ENCODE measurements at regions not wholly inside any gene's neighbourhood (a gene's known extent, or its start where the extent isn't known, plus 50 kb on each side); places are given as distances from the start of the nearest gene placed in this dataset.
"Not testable (repeated sequence)": the region's sequence is repeated elsewhere in the genome, so short reads cannot be mapped to it uniquely, and the experiment has no call there.

DNA sequence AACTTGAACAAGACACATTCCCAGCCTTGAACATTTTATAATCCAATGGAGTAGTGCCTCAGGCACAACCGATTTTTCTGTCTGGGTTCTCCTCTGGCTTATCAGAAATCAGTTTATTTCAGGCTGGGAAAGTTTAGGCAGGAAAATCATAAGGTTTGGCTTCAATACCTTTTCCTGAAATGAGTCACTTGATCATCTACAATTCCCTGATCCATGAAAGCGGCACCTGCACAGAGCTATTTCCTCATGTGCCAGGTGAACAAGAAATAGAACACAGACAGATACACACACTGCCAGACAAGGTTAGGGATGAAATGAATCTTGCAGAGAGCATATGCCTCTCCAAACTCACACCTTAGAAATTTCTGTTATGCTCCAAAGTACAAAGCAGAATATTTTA is 106.7 kb upstream of the OR9G4 start:
- DNase-seq, result no peak

DNA sequence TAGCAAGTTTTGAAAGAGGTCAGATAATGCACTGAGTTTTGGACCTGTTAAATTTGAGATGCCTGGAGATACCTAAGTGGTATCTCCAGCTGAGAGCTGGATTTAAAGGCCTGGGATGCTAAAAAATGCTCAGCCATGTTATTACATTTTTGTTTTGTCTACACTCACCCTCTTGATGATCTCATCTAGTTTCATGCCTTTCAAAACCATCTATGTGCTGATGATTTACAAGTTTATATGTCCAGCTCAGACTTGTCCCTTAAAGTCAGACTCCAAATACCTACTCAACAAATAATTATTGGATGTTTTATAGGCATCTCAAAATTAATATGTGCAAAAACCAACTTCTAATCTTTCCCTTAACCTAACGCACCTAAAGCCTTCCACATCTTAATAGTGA is 103.6 kb upstream of the OR9G4 start:
- DNase-seq, result no peak

DNA sequence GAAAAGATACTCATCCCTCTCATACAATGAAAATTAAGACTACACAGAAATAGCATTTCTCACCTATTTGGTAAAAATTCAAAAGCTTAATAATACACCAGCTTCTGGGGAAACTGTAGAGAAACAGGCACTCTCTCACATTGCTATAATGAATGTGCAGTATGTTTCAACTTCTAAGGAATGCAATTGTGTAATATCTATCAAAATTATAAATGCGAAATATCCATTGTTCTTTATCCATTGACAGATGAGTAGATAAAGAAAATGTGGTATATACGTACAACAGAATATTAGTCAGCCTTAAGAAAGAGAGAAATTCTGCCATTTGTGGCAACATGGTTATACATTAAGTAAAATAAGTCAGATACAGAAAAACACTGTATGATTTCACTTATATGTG is 101.4 kb upstream of the OR9G4 start:
- DNase-seq, result no peak

DNA sequence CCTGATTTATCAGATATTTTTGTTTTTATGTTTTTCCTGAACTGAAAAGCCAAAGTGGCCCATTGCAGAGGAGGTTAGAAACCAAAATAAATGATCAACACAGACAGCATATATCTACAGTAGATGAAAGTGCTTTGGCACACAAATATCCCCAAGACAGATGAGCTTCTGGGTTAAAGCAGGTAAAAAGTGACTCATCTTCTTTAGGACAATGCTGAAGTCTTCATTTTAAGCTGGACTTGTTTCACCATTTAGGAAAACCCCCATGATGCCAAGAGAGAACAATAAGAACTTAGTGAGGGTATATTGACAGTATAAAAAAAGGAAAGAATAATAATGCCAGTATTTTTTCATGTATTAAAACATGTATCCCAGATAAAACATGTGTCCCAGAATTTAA is 100.8 kb upstream of the OR9G4 start:
- DNase-seq, result no peak

DNA sequence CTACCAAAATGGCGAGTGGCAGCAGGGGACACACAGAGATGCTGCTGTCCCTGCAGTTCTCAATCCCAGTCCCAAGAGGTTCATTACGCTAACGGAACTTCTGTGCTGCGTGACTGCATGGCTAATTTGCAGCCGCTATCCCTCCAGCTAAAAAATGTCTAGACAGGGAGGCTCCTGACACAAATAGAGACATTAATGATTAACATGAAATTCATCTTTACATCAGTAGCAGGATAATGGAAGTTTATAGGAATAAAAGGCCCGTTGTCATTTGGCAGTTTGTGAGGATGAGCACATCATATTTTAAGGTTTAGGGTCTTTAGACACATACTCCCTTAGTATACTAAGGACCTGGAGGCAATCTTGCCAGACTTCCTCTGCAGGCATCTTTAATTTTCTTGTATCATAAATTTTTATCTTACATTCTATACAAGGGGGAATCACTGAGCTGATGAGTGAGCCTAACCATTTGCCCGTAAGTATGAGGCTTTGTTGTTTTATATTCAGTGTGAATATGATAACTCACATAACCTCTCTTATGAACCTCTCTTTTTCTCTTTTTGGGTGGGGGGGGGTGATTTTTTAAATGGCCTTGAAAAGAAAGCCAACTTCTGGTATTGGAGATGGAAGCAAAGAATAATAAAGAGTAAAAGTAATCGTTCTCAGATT is 99.8 kb upstream of the OR9G4 start:
- DNase-seq, result no peak

DNA sequence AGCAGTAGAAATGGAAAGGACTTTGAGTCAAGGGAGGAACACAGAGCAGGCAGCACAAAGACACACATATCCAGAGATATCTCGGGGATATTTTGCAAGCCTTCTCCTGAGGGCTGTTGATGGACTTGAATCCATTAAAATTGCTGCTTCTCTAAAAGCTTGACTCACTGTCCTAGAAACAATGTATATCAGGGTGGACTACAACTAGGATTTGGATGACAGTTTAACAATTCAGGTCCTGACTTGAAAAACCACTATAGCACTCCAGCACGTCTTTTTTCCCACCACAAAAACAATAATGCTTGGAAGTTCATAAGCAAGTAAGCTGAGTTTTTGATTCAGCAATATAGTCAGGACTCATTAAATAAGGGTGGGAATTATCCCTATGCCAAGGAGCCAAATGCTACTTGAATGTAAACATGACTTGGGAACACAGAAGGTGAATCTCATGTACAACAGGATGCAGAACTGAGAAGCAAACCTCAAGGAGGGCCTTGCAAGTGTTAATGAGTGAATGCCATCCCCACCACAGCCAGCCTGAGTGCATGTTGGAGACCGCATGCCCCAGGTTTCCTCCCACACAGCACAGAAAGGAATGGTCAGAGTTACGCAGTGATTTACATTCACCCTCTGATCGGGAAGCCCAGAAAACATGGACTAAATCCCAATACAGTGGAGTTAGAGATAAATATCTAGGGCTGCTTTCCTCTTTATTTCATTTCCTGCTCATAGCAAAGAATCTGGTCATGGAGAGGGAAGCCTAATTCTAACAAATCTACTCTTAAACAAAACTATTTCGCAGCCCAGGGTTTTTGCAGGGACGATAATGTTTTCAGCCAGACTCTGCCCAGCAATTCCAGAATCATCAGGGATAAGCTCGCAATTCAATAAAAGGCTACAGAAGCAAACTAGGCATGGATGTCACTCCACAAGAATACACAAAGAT is 98.4 kb upstream of the OR9G4 start:
- DNase-seq, result no peak

DNA sequence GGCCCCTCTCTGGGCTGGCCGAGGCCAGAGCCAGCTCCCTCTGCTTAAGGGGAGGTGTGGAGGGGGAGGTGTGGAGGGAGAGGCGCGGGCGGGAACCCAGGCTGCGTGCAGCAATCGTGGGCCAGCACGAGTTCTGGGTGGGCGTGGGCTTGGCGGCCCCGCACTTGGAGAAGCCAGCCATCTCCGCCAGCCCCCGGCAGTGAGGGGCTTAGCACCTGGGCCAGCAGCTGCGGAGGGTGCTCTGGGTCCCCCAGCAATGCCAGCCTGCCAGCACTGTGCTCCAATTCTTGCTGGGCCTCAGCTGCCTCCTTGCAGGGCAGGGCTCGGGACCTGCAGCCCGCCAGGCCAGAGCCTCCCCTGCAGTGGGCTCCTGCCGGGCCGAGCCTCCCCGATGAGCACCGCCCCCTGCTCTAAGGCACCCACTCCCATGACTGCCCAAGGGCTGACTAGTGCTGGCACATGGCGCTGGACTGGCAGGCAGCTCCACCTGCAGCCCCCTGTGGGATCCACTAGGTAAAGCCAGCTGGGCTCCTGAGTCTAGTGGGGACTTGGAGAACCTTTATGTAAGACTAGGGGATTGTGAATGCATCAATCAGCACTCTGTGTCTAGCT is 96.7 kb upstream of the OR9G4 start:
- DNase-seq, result no peak

DNA sequence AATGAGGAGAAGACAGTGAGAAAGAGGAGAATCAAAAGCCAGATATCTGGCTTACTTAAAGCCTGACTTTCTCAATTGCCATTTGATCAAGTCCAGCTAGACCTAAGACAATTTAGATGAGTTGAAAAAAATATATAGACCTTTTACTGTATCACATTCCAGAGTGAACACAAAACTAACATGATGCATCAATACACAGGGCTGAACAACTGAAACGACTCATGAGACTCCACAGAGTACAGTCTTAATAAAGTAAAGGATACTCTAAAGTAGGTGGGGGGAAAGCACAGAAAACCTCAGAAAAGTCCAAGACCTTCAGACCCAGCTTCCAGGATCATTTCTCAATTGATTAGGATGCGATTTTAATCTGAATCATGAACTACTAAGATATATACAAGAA is 95.3 kb upstream of the OR9G4 start:
- no peak for DNase-seq

DNA sequence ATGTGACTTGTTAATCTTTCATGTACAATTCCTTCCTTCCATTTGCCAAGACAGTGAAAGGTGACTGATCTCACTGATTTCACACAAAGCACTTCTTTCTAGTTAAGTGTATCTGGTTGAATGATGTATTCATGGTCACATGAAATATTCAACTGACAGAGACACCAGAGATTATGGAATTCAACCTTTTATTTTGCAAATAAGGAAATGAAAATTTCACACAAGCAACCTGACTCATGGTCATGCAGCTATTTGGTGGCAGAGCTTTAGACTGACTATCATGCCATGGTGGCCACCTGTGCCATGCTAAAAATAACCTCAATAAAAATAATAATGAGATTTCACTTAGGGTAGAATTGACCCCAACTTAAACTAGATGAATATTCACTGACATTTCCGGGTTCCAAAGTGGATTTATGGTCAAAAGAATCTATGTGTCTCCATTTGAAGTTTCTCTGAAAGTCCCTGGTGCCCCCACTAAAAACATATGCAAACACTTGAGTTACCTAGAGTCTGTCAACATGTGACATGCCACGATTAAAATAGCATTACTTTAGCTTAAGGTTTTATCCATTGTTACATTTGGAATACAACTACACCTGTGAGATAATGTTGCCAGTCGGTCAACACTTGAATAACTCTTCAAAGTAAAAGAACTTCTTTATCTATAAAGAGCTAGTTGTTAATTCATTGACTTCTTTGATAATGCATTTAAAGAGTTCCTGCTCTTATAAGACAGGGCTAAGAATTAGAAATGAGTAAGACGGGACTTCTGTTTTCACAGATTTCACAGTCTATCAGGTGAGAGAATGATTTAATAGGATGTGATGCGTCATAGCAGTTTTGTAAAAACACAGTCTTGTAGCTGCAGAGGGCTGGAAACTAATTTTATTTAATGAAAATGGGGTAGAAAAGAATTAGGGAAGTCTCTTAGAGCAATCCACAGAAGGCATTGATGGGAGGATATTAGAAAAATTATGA is 94.6 kb upstream of the OR9G4 start:
- no peak for DNase-seq

DNA sequence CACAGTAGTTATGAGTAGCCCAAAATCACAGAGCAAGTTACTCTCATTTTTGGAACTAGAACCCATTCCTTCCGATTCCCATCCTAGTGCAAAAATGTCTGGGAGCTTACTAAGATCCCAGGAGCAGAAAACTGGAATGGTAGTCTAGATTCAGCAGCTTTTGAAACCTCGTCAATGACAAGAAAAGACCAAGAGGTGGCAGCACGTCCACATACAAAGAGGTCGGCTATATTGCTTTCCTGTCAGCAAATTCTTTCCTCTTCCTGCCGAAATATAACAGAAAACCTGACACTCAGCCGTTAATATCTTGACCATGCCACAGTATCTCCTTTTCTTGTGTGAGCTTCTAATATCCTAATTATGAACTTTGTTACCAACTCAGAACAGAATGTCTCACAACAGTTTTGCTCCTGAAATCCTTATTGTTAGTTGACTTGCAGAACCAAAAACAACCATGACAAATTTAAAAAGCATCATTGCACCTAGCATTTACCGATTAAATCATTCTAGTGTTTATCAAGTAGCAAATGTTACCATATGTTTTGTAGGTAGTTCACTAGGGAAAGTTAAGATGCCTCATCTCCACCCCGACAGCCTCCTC is 92.8 kb upstream of the OR9G4 start:
- peak; percentile 37 for DNase-seq

DNA sequence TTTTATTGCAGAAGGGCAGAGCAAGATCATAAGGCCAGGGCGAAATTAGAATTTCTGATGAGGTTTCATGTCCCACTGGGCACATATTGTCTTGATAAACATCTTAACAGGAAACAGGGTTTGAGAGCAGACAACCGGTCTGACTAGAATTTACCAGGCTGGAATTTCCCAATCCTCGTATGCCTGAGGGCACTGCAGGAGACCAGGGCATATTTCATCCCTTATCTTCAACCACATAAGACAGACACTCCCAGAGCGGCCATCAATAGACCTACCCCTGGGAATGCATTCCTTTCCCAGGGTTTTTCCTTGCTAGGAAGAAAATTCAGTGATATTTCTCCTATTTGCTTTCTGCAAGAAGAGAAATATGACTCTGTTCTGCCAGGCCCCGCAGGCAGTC is 78.9 kb upstream of the OR9G4 start:
- DNase-seq, result not testable (repeated sequence)

DNA sequence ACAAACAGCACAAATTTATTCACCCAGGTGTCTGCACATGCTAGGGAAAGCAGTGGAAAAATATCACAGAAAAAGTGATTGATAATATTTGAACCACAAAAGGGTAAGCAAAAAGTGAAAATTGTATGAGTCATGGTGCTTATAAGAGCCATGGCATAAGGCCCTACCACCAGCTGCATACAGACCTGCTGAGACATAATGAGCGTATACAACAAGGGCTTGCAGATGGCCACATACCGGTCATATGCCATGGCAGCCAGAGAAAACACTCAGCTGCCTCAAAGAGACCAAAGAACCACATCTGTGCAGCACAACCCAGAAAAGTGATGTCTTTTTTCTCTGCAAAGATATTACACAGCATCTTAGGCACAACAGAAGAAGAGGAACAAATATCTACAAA is 71.4 kb upstream of the OR9G4 start:
- DNase-seq, result no peak

DNA sequence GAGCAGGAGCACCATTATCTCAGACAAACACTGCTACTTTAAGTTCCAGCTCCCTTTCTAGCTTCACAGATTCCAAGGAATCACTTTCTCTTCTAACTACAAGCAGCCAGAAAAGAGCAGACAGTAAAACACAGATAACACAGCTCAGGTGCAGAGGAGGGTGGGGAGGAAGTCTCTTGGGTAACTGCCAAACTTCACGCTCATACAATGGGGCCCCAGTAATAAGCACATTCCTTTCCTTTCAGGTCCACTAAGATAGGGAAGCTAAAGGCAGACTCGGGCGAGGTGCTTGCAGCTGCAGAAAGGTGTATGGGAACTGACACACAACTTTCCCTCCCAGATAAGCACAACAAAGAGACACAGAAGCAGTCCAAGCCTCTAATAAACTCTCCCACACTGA is 69.2 kb upstream of the OR9G4 start:
- DNase-seq, result no peak

DNA sequence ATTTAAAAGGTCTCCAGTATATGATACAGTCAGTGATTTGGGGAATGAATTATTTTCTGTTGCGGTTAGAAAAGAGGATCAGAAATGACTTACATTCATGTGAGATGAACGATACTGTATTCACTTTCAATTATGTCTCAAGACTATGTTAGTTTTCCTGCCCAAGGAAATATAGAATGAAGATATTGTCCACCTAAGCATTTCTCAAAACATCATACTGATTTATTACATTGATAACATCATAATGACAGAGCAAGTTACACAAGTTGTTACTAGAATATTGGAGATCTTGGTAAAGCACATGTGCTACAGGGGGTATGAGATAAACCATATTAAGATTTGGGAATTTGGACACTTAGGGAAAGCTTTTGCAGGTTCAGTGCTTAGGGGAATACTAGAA is 67.8 kb upstream of the OR9G4 start:
- DNase-seq, result no peak

DNA sequence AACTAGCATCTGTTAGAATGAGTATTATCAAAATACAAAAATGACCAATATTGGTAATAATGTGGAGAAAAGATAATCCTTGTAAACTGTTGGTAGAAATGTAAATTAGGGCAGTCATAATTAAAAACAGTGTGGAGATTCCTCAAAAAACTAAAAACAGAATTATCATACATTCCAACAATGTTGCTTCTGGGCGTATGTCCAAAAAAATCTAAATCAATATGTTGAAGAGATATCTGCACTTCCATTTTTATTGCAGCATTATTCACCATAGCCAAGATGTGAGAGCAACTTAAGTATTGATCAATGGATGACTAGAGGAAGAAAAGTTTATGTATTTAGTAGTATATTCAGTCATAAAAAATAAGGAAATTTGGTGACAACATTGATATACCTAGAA is 59.8 kb upstream of the OR9G4 start:
- no peak for DNase-seq

DNA sequence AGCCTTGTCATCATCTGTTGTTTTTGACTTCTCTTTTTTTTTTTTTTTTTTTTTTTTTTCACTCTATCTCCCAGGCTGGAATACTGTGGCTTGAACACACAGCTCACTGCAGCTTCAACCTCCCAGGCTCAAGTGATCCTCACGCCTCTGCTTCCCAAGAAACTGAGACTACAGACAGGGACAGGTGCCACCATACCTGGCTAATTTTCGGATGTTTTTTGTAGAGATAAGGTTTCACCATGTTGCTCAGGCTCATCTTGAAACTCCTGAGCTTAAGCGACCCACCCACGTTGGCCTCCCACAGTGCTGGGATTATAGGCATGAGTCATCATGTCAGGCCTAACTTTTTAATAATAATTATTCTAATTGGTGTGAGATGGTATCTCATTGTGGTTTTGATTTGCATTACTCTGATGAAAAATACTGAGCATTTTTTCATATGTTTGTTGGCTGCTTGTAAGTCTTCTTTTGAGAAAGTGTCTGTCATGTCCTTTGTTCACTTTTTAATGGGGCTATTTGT is 51.3 kb upstream of the OR9G4 start:
- DNase-seq, result no peak
